ENCODE measurements at regions not wholly inside any gene's neighbourhood (a gene's known extent, or its start where the extent isn't known, plus 50 kb on each side); places are given as distances from the start of the nearest gene placed in this dataset.
"Not testable (repeated sequence)": the region's sequence is repeated elsewhere in the genome, so short reads cannot be mapped to it uniquely, and the experiment has no call there.

GRCh38 chr18:51248685-51249084 lies 51.2 kb upstream of the MEX3C start:
- no peak for DNase-seq (ENCODE audit: low read depth in 4 of 4, low spot score in 3 of 4)

DNA sequence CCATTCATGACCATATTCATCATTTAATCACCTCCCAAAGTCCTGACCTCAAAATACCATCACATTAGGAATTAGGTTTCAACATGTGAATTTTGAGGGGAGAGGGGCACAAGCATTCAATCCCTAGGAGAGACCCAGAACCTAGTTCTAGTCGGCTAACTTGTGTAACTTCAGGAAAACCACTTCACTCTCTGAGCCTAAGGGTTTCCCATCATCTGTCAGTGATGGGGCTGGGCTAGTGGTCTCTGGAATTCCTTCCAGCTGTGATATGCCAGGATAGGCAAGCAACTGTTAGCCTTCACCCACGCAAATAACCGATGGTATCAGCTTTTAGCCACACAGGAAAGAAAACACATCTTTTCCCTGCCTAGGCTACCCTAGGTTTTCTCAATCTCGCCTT lies 52.5 kb upstream of the MEX3C start:
- no peak for DNase-seq (ENCODE audit: low read depth in 4 of 4, low spot score in 3 of 4)

- DNase-seq (ENCODE audit: low read depth in 4 of 4, low spot score in 3 of 4) = no peak
Observed at GRCh38 chr18:51250458-51251024, 53.1 kb upstream of the MEX3C start.

- DNase-seq (ENCODE audit: low read depth in 4 of 4, low spot score in 3 of 4) = no peak
Observed at GRCh38 chr18:51251625-51252024, 54.1 kb upstream of the MEX3C start.

DNA sequence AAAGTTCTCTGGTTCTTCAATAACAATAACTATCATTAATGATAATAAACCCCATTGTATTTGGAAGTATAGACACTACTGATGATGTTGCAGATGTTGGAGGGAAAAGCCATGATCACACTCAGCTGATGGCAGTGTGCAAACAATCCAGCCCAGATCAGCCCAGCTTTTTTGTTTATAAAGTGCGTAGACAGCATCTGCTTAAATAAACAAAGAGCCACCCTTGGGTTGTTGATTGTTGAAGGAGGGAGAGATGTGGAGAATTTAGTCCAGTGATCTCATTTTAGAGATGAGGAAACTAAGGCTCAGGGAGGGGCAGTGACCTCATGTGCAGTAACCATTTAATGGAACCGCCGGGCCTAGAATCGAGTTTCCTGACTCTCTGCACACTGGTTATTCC lies 56.0 kb upstream of the MEX3C start:
- no peak for DNase-seq (ENCODE audit: low read depth in 4 of 4, low spot score in 3 of 4)

- no peak for DNase-seq (ENCODE audit: low read depth in 4 of 4, low spot score in 3 of 4)
Observed at GRCh38 chr18:51255693-51256092, 58.2 kb upstream of the MEX3C start.

DNA sequence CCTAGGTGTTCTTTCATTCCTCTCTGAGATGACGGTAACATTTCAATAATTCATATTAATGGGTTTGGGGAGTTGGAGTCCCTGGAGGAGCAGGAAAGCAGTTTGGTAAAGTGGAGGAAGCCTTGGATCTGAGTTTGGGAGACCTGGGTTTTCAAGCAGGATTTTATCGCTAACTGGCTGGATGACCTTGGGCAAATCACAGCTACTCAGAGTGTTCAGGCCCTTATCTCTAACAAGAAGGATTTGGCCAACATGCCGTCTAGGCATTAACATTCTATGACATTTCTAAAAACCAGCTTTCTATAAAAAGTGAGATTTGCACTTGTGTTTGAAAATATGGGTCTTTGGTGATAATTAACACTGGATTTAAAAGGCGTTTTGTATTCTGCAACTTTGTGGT lies 59.7 kb upstream of the MEX3C start:
- no peak for DNase-seq (ENCODE audit: low read depth in 4 of 4, low spot score in 3 of 4)

- no peak for DNase-seq (ENCODE audit: low read depth in 4 of 4, low spot score in 3 of 4)
Observed at GRCh38 chr18:51260118-51260517, 62.6 kb upstream of the MEX3C start.

DNA sequence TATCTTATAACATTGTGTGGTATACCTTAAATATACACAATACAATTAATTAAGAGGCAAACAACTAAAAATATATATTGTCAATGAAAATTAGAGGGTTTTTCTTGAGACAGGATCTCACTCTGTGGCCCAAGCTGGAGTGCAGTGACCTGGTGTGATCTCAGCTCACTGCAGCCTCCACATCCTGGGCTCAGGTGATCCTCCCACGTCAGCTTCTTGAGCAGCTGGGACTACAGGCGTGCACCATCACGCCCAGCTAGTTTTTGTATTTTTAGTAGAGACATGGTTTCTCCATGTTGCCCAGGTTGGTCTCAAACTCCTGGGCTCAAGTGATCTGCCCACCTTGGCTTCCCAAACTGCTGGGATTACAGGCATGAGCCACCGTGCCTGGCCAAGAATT lies 68.6 kb upstream of the MEX3C start:
- not testable (repeated sequence) for DNase-seq (ENCODE audit: low read depth in 4 of 4, low spot score in 3 of 4)

DNA sequence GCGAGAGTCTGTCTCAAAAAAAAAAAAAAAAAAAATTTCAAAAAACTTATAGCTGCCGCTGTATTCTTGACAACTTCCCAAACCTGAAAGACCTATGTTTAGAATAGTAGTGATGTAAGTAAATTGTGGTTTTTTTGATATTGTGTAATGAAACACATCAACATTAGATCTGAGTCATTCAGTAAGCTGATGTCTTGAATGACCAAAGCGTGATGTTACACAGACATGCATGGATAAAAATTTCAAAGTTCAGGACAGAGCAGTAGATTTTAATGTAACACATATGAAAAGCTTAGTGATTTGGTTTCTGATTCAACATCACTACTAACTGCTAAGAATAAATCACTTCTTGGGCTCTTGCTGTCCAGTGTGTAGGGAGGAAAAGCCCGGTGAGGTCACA lies 69.3 kb upstream of the MEX3C start:
- no peak for DNase-seq (ENCODE audit: low read depth in 4 of 4, low spot score in 3 of 4)

DNA sequence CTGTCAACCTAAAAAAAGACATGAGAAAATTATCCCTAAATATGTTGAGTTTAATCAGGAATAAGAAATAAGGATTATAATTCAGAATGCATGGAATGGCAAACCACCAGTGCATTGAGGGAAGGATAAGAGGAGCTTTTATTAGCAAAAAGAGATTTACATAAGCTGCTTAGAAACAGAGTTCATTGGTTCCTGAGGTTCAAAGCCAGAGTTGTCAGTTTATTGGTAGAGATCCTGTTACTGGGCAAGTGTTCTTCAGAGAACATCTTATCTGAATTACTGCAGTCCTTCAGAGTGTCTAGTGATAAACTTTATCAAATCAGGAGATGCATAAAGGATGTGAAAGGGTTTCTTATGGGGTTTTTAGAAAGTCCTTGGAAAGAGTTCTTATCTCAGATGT lies 76.0 kb upstream of the MEX3C start:
- DNase-seq (ENCODE audit: low read depth in 4 of 4, low spot score in 3 of 4) = no peak

DNA sequence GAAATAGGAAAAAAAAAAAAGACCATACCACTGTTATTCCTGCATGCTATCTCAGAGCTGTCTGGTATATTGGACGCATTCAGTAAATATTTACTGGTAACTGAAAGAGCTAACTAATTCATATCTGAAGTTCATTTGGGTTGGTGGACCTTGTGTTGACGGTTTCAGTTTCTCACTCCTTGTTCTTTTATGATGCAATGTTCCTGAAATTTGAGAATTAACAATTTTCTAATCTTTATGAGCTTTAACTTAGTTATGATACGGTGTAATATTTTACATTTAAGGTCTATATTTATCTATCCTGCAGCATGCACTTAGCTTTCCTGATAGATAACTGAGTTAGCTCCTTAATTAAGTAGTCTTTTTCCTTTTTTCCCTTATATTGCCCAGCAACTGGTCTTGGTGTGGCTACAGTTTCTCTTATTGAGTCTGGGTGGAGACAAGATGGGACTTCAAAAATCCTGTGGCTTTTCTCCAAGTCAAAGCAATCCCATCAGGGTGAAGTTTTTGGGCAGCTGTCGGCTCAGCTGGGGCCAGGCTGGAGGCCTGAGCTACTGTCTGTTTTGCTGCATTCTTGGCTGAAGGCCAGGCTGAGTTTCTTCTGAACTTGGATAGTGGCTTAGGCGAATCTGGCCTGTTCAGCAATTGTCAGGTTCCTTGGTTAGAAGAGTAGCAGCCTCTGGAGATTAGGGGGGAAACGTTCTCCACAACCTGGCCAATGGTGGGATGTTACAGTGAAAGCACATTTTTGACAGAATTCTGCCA lies 78.4 kb upstream of the MEX3C start:
- peak in 1 of 4 donors; percentile 6 for DNase-seq (ENCODE audit: low read depth in 4 of 4, low spot score in 3 of 4)

DNA sequence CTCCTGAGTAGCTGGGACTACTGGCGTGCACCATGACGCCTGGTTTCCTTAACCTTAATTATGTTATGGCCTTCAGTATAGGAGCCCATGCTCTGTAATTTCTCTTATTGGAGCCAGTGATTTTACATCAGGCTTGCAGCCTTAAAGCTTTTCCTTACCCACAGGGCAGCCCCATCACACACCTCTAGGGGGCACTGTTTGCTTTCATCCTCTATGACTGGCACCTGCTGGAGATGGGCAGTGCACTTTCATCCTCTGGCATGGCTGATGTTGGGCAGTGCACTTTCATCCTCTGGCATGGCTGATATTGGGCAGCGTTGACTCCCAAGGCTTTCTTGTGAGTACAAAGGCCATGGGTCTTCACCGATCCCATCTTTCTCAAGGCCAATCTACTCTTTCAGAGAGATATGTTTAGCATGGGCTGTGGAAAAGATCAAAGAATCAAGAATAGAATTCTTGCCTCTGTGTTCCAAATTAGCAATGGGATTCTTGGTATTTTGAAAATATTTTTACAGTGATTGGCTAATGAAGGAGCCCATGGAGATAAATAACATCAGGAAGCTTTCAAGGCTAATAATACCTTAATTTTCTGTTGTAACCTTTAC lies 80.7 kb upstream of the MEX3C start:
- peak in 1 of 4 donors; percentile 19 for DNase-seq (ENCODE audit: low read depth in 4 of 4, low spot score in 3 of 4)

- DNase-seq (ENCODE audit: low read depth in 4 of 4, low spot score in 3 of 4) = no peak
Observed at GRCh38 chr18:51279367-51279984, 82.0 kb upstream of the MEX3C start.

DNA sequence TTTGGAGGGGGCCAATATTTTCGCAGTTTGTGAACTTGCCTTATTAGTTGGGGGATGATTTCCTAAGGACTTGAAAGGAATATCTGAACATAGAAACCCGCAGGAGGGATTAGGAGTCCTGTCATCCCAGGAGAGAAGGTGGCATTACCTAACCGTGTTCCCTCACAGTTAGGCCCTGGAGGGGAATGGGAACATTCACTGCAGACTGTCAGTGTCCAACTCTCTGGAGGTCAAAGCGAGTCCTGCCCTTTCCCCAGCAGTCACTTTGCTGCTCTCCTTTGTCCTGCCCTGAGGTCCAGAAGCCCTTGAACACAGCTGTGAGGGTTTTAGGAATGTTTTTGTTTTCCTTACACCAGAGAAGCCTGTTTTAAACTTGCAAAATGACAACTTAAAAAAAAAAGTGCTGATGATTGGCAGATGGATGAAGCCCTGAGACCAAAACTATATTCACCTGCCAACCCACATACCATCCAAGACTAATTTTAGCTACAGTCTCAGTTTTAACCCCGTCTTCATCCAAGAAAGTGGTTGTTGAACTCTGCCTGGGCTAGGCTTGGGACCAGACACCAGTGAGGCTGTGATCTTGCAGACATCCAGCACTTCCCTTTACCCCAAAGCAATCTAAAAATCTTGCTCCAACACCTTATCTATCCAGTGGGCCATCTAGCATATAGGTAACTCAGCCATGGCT lies 90.5 kb upstream of the MEX3C start:
- no peak for DNase-seq (ENCODE audit: low read depth in 4 of 4, low spot score in 3 of 4)

- DNase-seq (ENCODE audit: low read depth in 4 of 4, low spot score in 3 of 4) = no peak
Observed at GRCh38 chr18:51288582-51288981, 91.1 kb upstream of the MEX3C start.

DNA sequence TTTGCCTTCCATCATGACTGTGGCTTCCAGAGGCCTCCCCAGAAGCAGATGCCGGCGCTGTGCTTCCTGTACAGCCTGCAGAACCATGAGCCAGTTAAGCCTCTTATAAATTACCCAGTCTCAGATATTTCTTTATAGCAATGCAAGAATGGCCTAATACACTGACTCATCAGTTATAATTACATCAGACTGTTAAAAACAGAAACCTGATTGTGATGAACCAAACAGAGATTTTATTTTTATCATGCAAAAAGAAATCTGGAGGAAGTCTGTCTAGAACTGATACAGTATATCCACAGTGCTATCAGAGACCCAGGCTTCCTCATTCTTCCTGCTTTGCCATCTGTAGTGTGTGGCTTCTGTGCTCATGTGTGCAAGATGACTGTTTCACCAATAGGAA lies 93.4 kb upstream of the MEX3C start:
- no peak for DNase-seq (ENCODE audit: low read depth in 4 of 4, low spot score in 3 of 4)

DNA sequence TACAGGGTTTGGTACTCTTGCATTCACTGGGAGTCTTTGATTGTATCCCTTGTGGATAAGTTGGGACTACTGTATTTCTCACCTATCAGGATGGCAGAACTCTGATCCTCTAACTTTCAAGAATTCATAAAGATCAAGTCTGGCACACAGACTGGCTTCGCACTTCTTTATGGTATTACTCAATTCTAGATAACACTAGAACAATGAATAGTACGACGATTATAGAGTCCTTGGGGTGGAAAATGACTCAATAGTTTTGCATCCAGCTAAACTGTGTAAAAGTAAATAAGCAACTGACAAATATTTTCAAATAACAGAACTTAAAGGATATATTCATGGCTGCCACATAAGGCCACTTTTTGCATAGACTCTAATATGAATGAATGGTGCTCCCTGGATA lies 103.4 kb upstream of the MEX3C start:
- DNase-seq (ENCODE audit: low read depth in 4 of 4, low spot score in 3 of 4) = no peak

- no peak for DNase-seq (ENCODE audit: low read depth in 4 of 4, low spot score in 3 of 4)
Observed at GRCh38 chr18:51301376-51301775, 103.9 kb upstream of the MEX3C start.

- no peak for DNase-seq (ENCODE audit: low read depth in 4 of 4, low spot score in 3 of 4)
Observed at GRCh38 chr18:51316677-51317076, 119.2 kb upstream of the MEX3C start.

GRCh38 chr18:51321696-51322095 lies 124.2 kb upstream of the MEX3C start:
- no peak for DNase-seq (ENCODE audit: low read depth in 4 of 4, low spot score in 3 of 4)
